ENCODE measurements at regions not wholly inside any gene's neighbourhood (a gene's known extent, or its start where the extent isn't known, plus 50 kb on each side); places are given as distances from the start of the nearest gene placed in this dataset.

DNA sequence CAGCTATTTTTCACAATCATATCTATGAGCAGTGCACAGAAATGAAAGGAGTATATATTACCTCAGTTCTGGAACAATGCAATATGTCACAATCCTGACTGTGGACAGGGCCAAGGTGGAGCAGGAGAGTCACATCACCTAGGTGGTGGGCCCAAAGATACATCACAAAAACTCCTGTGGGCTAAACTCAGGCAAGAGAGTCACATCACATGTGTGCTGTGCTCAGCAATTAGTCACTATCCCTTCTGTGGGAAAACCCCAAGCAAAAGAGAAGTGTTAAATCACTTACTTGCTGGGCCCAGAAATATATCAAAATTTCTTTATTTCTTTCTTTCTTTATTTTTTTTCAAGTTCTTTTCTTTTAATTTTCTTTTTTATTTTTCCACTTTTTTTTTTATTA is 249.6 kb downstream of the RPS4Y2 start:
- TF ChIP-seq, protein P1, sequence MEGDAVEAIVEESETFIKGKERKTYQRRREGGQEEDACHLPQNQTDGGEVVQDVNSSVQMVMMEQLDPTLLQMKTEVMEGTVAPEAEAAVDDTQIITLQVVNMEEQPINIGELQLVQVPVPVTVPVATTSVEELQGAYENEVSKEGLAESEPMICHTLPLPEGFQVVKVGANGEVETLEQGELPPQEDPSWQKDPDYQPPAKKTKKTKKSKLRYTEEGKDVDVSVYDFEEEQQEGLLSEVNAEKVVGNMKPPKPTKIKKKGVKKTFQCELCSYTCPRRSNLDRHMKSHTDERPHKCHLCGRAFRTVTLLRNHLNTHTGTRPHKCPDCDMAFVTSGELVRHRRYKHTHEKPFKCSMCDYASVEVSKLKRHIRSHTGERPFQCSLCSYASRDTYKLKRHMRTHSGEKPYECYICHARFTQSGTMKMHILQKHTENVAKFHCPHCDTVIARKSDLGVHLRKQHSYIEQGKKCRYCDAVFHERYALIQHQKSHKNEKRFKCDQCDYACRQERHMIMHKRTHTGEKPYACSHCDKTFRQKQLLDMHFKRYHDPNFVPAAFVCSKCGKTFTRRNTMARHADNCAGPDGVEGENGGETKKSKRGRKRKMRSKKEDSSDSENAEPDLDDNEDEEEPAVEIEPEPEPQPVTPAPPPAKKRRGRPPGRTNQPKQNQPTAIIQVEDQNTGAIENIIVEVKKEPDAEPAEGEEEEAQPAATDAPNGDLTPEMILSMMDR (IDR thresholded peaks at IDR 0.05), result no peak
- no peak for TF ChIP-seq EP300 (IDR thresholded peaks at IDR 0.05)
- no peak for TF ChIP-seq POLR2AphosphoS5 (IDR thresholded peaks at IDR 0.05)

Data from upper lobe of left lung (tissue), 4 donors.